ENCODE measurements at regions not wholly inside any gene's neighbourhood (a gene's known extent, or its start where the extent isn't known, plus 50 kb on each side); places are given as distances from the start of the nearest gene placed in this dataset.

DNA sequence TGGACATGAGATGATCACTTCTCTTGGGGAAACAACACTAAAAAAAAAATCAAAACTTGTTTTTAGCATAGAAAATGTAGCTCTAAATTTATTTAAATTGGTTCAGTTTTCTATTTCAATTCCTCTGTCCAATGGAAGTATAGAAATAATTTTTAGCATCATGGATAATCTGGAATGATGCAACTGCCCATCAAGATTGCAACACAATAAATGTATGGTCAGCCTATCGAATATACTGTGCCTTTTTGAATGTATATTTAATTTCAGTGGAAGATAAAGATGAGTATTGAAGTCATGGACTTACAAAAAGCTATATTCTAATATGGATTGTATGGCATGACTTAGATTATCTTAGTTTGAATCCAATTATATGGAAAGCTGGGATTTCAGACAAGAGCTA, 906.7 kb downstream of the IGSF11 start:
- 20 to 60% methylated on average over 1 of the region's 1 CpG for WGBS, 2 donors (ENCODE audit: low coverage in 1 of 2)
- Histone ChIP-seq H3K4me3 (no peak overlapping the region), H3K9me3 (no peaks in the 10 kb centered on the region), H3K27me3 (no peaks in the 10 kb centered on the region), H3K4me1 (no peaks in the 10 kb centered on the region), H3K27ac (no peak overlapping the region), H3K36me3 (no peaks in the 10 kb centered on the region)
- DNase-seq: no peak
- TF ChIP-seq, protein P1, sequence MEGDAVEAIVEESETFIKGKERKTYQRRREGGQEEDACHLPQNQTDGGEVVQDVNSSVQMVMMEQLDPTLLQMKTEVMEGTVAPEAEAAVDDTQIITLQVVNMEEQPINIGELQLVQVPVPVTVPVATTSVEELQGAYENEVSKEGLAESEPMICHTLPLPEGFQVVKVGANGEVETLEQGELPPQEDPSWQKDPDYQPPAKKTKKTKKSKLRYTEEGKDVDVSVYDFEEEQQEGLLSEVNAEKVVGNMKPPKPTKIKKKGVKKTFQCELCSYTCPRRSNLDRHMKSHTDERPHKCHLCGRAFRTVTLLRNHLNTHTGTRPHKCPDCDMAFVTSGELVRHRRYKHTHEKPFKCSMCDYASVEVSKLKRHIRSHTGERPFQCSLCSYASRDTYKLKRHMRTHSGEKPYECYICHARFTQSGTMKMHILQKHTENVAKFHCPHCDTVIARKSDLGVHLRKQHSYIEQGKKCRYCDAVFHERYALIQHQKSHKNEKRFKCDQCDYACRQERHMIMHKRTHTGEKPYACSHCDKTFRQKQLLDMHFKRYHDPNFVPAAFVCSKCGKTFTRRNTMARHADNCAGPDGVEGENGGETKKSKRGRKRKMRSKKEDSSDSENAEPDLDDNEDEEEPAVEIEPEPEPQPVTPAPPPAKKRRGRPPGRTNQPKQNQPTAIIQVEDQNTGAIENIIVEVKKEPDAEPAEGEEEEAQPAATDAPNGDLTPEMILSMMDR (IDR thresholded peaks at IDR 0.05): no peak
- TF ChIP-seq EP300 (IDR thresholded peaks at IDR 0.05; ENCODE audit: low read depth) (no peak), POLR2A (IDR thresholded peaks at IDR 0.05) (no peak), POLR2AphosphoS5 (IDR thresholded peaks at IDR 0.05) (no peak)
- intact Hi-C loops (cut with DNase I; ENCODE audit: low total_unique reads): no loop called here
- in situ Hi-C loops (cut with MboI; ENCODE audit: low pct_ligation_motif_present in 1 of 4, low pct_unique_long_range_greater_than_20kb in 1 of 4, low sequenced_read_pairs in 3 of 4): no loop called here

DNA sequence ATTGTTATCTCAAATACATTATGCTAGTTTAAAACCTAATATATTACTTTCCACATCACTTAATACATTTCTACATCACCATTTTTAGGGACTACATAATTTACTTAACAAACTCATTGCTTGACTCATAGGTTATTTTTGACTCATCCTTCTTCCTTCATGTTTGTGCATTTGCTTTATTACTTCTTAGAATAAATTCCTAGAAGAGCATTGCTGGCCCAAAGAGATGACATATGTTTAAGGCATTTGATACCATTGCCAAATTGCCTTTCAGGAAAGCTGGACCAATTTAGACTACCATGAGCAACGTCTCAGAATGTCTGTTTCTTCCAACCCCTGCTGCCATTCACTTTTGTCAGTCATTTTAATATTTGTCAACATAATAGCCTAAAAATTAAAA, 905.8 kb downstream of the IGSF11 start:
- no peak overlapping the region for H3K27ac ChIP-seq
- no peak for DNase-seq
- in situ Hi-C loops (cut with MboI; ENCODE audit: low pct_ligation_motif_present in 1 of 4, low pct_unique_long_range_greater_than_20kb in 1 of 4, low sequenced_read_pairs in 3 of 4): no loop called here
- H3K27me3 ChIP-seq: no peaks in the 10 kb centered on the region
- 5% methylated on average over 1 of the region's 1 CpG; no CpG with 5 or more reads in 1 of the 2 donors for WGBS, 2 donors (ENCODE audit: low coverage in 1 of 2)
- TF ChIP-seq POLR2A (IDR thresholded peaks at IDR 0.05) (no peak), EP300 (IDR thresholded peaks at IDR 0.05; ENCODE audit: low read depth) (no peak), POLR2AphosphoS5 (IDR thresholded peaks at IDR 0.05) (no peak)
- TF ChIP-seq, protein P1 (IDR thresholded peaks at IDR 0.05): no peak
- H3K9me3 ChIP-seq: no peaks in the 10 kb centered on the region
- intact Hi-C loops (cut with DNase I; ENCODE audit: low total_unique reads): no loop called here
- no peaks in the 10 kb centered on the region for H3K4me1 ChIP-seq
- H3K36me3 ChIP-seq: no peaks in the 10 kb centered on the region
- no peak overlapping the region for H3K4me3 ChIP-seq

DNA sequence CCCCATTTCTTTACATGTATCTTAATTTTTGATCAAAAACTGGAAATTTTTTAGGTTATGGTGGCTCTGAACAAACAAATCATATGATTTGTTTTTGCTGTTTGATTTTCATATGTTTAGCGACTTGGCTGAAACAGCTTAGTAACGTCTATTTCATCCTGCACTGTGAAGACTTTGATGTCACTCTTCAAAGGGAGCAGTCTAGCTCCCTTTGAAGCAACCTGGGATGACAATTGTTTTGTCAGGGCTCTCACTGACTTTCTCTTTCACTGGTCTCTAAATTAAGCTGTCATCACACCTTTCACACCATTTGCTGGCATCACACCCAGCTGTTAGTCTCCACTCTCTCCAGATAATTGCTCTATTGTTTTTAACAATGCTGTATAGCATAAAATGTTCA, 896.9 kb downstream of the IGSF11 start:
- 64% methylated on average over 2 of the region's 2 CpGs for WGBS, 2 donors (ENCODE audit: low coverage in 1 of 2)
- H3K4me3 ChIP-seq: no peak overlapping the region
- no peaks in the 10 kb centered on the region for H3K36me3 ChIP-seq
- intact Hi-C loops (cut with DNase I; ENCODE audit: low total_unique reads): no loop called here
- no peaks in the 10 kb centered on the region for H3K27me3 ChIP-seq
- no peaks in the 10 kb centered on the region for H3K9me3 ChIP-seq
- no peaks in the 10 kb centered on the region for H3K4me1 ChIP-seq
- in situ Hi-C loops (cut with MboI; ENCODE audit: low pct_ligation_motif_present in 1 of 4, low pct_unique_long_range_greater_than_20kb in 1 of 4, low sequenced_read_pairs in 3 of 4): no loop called here
- no peak for DNase-seq
- TF ChIP-seq EP300 (IDR thresholded peaks at IDR 0.05; ENCODE audit: low read depth) (no peak), POLR2AphosphoS5 (IDR thresholded peaks at IDR 0.05) (no peak), POLR2A (IDR thresholded peaks at IDR 0.05) (no peak)
- TF ChIP-seq, protein P1 (IDR thresholded peaks at IDR 0.05): no peak
- H3K27ac ChIP-seq: no peak overlapping the region

DNA sequence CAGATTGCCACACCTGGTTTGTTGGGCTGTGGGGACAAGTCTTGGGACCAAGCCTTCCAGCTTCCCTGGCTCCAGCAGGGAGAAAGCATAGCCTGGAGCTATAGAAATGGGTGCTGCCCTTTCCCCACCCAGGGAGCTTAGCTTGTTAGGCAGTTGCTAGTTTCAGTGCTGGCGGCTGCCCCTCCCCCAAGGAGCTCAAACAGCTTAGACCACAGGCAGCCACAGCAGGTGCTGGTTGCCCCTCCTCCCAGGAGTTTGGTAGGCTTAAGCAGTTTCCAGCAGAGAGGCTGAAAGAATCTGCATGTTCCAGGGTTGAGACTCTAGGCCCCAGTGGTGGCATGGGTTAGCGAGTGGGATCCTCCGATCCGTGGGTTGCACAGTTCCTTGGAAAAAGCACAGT, 889.7 kb downstream of the IGSF11 start:
- Histone ChIP-seq H3K27me3 (no peaks in the 10 kb centered on the region), H3K27ac (no peak overlapping the region), H3K4me3 (no peak overlapping the region), H3K9me3 (no peaks in the 10 kb centered on the region), H3K36me3 (no peaks in the 10 kb centered on the region), H3K4me1 (no peaks in the 10 kb centered on the region)
- intact Hi-C loops (cut with DNase I; ENCODE audit: low total_unique reads): loop anchor here (2.0 kb wide), 1 partner anchor 74 kb away; no protein-coding TSS in a partner anchor
- TF ChIP-seq POLR2A (IDR thresholded peaks at IDR 0.05) (no peak), POLR2AphosphoS5 (IDR thresholded peaks at IDR 0.05) (no peak), EP300 (IDR thresholded peaks at IDR 0.05; ENCODE audit: low read depth) (no peak)
- TF ChIP-seq, protein P1 (IDR thresholded peaks at IDR 0.05): no peak
- no peak for DNase-seq
- in situ Hi-C loops (cut with MboI; ENCODE audit: low pct_ligation_motif_present in 1 of 4, low pct_unique_long_range_greater_than_20kb in 1 of 4, low sequenced_read_pairs in 3 of 4): no loop called here
- 92% methylated on average over 4 of the region's 4 CpGs; no CpG with 5 or more reads in 1 of the 2 donors for WGBS, 2 donors (ENCODE audit: low coverage in 1 of 2)

Measured in transverse colon (tissue), 4 donors.